GM12878 (cell line): ENCODE measurements at regions not wholly inside any gene's neighbourhood (a gene's known extent, or its start where the extent isn't known, plus 50 kb on each side); places are given as distances from the start of the nearest gene placed in this dataset.

Experiments used
- CHD2 ChIP-seq: IDR thresholded peaks from 2 replicates; pipeline ENCODE4 v1.6.1; 2011; ENCODE audit warnings: low read depth, low read length, improper control_type of control experiment, borderline replicate concordance
- EP300 ChIP-seq, 2 experiments: fragments of 150-350 bp in 1 of 2; IDR thresholded peaks; 2 replicates each; pipeline ENCODE4 v1.6.1; 2011 to 2012; ENCODE audit warnings: low read depth in 2 of 2, low read length in 2 of 2, borderline replicate concordance in 1 of 2, improper control_type of control experiment in 1 of 2, inconsistent platforms in 1 of 2; ENCODE audit not compliant: control insufficient read depth in 1 of 2
- MEF2A ChIP-seq: IDR thresholded peaks from 2 replicates; pipeline ENCODE4 v1.6.1; 2011; ENCODE audit warnings: low read depth, mild to moderate bottlenecking, low read length, moderate library complexity; ENCODE audit not compliant: insufficient read depth
- NFYB ChIP-seq: IDR thresholded peaks from 2 replicates; pipeline ENCODE4 v1.6.1; 2011; ENCODE audit warnings: low read depth, mild to moderate bottlenecking, low read length, improper control_type of control experiment, moderate library complexity; ENCODE audit not compliant: insufficient read depth
- PML ChIP-seq: IDR thresholded peaks from 2 replicates; pipeline ENCODE4 v1.6.1; 2012; ENCODE audit warnings: low read length, inconsistent platforms
- POLR2A ChIP-seq: IDR thresholded peaks from 2 replicates; pipeline ENCODE4 v1.6.1; 2011; ENCODE audit warnings: low read depth, mild to moderate bottlenecking, low read length
- POLR2AphosphoS5 ChIP-seq: IDR thresholded peaks from 2 replicates; pipeline ENCODE4 v1.6.1; 2011; ENCODE audit warnings: mild to moderate bottlenecking, low read length, inconsistent platforms
- SRF ChIP-seq, 2 experiments: IDR thresholded peaks; 2 replicates each; pipeline ENCODE4 v1.6.1; 2011; ENCODE audit warnings: low read depth in 2 of 2, low read length in 2 of 2, mild to moderate bottlenecking in 1 of 2, moderate library complexity in 1 of 2
- TARDBP ChIP-seq: IDR thresholded peaks from 2 replicates; pipeline ENCODE4 v1.6.1; 2016; ENCODE audit warnings: borderline replicate concordance
- ZSCAN29 ChIP-seq: fragments of 450-650 bp; IDR thresholded peaks from 2 replicates; pipeline ENCODE4 v1.6.1; 2017; ENCODE audit warnings: mild to moderate bottlenecking, moderate library complexity
- TF ChIP-seq, protein P1 (sequence below), 3 experiments: IDR thresholded peaks in 2 of 3; conservative IDR thresholded peaks in 1 of 3; 2 replicates each; pipeline ENCODE4 v1.5.1; 2011; ENCODE audit warnings: low read depth in 3 of 3, low read length in 3 of 3, mild to moderate bottlenecking in 3 of 3, control low read depth in 2 of 3, moderate library complexity in 2 of 3, inconsistent platforms in 1 of 3, mixed read lengths in 1 of 3; ENCODE audit not compliant: control insufficient read depth in 2 of 3, insufficient read depth in 1 of 3; ENCODE audit errors: extremely low read depth in 1 of 3
- TF ChIP-seq, protein P2 (sequence below): IDR thresholded peaks from 2 replicates; pipeline ENCODE4 v1.6.1; 2012; ENCODE audit warnings: mild to moderate bottlenecking, low read depth, low read length
- TF ChIP-seq, protein P3 (sequence below): fragments of 450-650 bp; IDR thresholded peaks from 2 replicates; pipeline ENCODE4 v1.6.1; 2016; ENCODE audit warnings: mild to moderate bottlenecking
- TF ChIP-seq, protein P4 (sequence below): fragments of 450-650 bp; IDR thresholded peaks from 2 replicates; pipeline ENCODE4 v1.6.1; 2017; ENCODE audit warnings: mild to moderate bottlenecking

DNA sequence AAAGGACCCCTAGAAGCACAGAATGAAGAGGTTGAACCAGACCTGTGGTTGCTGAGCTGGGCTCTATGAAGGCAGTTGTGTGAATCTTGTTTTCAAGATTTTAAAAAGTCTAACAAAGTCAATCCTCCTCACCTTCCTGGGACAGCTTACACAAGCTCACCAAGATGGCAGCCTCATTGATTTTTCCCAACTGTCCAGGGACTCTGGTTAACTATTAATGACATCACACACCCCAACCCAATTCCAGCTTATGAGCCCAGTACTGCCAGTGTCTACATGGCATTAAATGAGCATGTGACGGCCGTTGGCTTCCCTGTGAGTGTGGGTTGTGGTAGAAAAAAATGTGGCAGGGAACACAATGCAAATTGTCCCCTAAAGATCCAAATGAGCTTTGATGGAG is 137.0 kb downstream of the CHST1 start:
- TF ChIP-seq MEF2A (no peak), ZSCAN29 (no peak), POLR2AphosphoS5 (no peak), EP300 (IDR thresholded peaks at IDR 0.05; ENCODE audit: borderline replicate concordance in 1 of 2, control insufficient read depth in 1 of 2, low read depth in 2 of 2, low read length in 2 of 2) (no peak), POLR2A (no peak), TARDBP (no peak), NFYB (no peak), SRF (IDR thresholded peaks at IDR 0.05; ENCODE audit: low read depth in 2 of 2, low read length in 2 of 2) (no peak), CHD2 (no peak), PML (no peak)
- TF ChIP-seq, protein P1, sequence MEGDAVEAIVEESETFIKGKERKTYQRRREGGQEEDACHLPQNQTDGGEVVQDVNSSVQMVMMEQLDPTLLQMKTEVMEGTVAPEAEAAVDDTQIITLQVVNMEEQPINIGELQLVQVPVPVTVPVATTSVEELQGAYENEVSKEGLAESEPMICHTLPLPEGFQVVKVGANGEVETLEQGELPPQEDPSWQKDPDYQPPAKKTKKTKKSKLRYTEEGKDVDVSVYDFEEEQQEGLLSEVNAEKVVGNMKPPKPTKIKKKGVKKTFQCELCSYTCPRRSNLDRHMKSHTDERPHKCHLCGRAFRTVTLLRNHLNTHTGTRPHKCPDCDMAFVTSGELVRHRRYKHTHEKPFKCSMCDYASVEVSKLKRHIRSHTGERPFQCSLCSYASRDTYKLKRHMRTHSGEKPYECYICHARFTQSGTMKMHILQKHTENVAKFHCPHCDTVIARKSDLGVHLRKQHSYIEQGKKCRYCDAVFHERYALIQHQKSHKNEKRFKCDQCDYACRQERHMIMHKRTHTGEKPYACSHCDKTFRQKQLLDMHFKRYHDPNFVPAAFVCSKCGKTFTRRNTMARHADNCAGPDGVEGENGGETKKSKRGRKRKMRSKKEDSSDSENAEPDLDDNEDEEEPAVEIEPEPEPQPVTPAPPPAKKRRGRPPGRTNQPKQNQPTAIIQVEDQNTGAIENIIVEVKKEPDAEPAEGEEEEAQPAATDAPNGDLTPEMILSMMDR (IDR thresholded peaks at IDR 0.05 in 2 of 3, conservative IDR thresholded peaks at IDR 0.05 in 1 of 3; ENCODE audit: control insufficient read depth in 2 of 3, extremely low read depth in 1 of 3, insufficient read depth in 1 of 3, low read depth in 3 of 3, low read length in 3 of 3): no peak
- TF ChIP-seq, protein P2, sequence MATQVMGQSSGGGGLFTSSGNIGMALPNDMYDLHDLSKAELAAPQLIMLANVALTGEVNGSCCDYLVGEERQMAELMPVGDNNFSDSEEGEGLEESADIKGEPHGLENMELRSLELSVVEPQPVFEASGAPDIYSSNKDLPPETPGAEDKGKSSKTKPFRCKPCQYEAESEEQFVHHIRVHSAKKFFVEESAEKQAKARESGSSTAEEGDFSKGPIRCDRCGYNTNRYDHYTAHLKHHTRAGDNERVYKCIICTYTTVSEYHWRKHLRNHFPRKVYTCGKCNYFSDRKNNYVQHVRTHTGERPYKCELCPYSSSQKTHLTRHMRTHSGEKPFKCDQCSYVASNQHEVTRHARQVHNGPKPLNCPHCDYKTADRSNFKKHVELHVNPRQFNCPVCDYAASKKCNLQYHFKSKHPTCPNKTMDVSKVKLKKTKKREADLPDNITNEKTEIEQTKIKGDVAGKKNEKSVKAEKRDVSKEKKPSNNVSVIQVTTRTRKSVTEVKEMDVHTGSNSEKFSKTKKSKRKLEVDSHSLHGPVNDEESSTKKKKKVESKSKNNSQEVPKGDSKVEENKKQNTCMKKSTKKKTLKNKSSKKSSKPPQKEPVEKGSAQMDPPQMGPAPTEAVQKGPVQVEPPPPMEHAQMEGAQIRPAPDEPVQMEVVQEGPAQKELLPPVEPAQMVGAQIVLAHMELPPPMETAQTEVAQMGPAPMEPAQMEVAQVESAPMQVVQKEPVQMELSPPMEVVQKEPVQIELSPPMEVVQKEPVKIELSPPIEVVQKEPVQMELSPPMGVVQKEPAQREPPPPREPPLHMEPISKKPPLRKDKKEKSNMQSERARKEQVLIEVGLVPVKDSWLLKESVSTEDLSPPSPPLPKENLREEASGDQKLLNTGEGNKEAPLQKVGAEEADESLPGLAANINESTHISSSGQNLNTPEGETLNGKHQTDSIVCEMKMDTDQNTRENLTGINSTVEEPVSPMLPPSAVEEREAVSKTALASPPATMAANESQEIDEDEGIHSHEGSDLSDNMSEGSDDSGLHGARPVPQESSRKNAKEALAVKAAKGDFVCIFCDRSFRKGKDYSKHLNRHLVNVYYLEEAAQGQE: no peak
- TF ChIP-seq, protein P3, sequence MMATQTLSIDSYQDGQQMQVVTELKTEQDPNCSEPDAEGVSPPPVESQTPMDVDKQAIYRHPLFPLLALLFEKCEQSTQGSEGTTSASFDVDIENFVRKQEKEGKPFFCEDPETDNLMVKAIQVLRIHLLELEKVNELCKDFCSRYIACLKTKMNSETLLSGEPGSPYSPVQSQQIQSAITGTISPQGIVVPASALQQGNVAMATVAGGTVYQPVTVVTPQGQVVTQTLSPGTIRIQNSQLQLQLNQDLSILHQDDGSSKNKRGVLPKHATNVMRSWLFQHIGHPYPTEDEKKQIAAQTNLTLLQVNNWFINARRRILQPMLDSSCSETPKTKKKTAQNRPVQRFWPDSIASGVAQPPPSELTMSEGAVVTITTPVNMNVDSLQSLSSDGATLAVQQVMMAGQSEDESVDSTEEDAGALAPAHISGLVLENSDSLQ: no peak
- TF ChIP-seq, protein P4, sequence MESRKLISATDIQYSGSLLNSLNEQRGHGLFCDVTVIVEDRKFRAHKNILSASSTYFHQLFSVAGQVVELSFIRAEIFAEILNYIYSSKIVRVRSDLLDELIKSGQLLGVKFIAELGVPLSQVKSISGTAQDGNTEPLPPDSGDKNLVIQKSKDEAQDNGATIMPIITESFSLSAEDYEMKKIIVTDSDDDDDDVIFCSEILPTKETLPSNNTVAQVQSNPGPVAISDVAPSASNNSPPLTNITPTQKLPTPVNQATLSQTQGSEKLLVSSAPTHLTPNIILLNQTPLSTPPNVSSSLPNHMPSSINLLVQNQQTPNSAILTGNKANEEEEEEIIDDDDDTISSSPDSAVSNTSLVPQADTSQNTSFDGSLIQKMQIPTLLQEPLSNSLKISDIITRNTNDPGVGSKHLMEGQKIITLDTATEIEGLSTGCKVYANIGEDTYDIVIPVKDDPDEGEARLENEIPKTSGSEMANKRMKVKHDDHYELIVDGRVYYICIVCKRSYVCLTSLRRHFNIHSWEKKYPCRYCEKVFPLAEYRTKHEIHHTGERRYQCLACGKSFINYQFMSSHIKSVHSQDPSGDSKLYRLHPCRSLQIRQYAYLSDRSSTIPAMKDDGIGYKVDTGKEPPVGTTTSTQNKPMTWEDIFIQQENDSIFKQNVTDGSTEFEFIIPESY: no peak
